ENCODE measurements at regions not wholly inside any gene's neighbourhood (a gene's known extent, or its start where the extent isn't known, plus 50 kb on each side); places are given as distances from the start of the nearest gene placed in this dataset.
"Not testable (repeated sequence)": the region's sequence is repeated elsewhere in the genome, so short reads cannot be mapped to it uniquely, and the experiment has no call there.

DNA sequence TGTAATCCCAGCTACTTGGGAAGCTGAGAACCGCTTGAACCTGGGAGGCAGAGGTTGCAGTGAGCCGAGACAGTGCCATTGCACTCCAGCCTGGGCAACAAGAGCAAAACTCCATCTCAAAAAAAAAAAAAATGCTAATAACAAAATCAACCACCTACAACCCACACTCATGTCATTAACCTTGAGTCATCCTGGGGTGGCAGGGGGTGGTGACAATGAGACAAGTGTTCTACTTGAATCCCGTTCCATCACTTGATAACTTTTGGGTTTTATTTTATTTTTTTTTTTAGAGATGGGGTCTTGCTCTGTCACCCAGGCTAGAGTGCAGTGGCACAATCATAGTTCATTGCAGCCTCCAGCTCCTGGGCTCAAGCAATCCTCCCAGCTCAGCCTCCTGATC, 80.0 kb upstream of the PARD3 start:
- not testable (repeated sequence) for H2BK120ac ChIP-seq (ENCODE audit: low read depth, low read length); H2BK15ac ChIP-seq (ENCODE audit: low read depth, poor library complexity, severe bottlenecking); H2AFZ ChIP-seq (ENCODE audit: low read depth, low read length); H3K4me2 ChIP-seq (ENCODE audit: low read length, poor library complexity, severe bottlenecking); H3K4me1 ChIP-seq (ENCODE audit: control insufficient read depth, insufficient read depth, low read depth, low read length); H3K4me3 ChIP-seq (ENCODE audit: insufficient read depth in 1 of 2, low read depth in 1 of 2, low read length in 2 of 2); DNase-seq; H3K27me3 ChIP-seq (ENCODE audit: control insufficient read depth in 1 of 2, insufficient read depth in 1 of 2, low read length in 2 of 2); H3K36me3 ChIP-seq (ENCODE audit: control insufficient read depth in 1 of 2, insufficient read depth in 2 of 2, low read depth in 1 of 2, low read length in 2 of 2); H2BK5ac ChIP-seq (ENCODE audit: low read depth, low read length, poor library complexity, severe bottlenecking); H3K14ac ChIP-seq (ENCODE audit: low read length in 2 of 2); H2BK12ac ChIP-seq (ENCODE audit: low read length in 2 of 2); H3K27ac ChIP-seq (ENCODE audit: low read length, poor library complexity, severe bottlenecking); H3K23ac ChIP-seq (ENCODE audit: low read length in 2 of 2); H4K8ac ChIP-seq (ENCODE audit: low read length); H4K91ac ChIP-seq (ENCODE audit: low read length); H3K79me1 ChIP-seq (replicated peaks; ENCODE audit: low read length, poor library complexity, severe bottlenecking); H3K9me3 ChIP-seq (ENCODE audit: control insufficient read depth, low read length); H2AK5ac ChIP-seq (ENCODE audit: low read length, severe bottlenecking); H3K9ac ChIP-seq (ENCODE audit: low read length); H3K4ac ChIP-seq (ENCODE audit: low read depth in 1 of 2, low read length in 2 of 2); H3K18ac ChIP-seq (ENCODE audit: low read depth in 1 of 2, low read length in 2 of 2)
- 95% methylated on average over 2 of the region's 3 CpGs for WGBS

DNA sequence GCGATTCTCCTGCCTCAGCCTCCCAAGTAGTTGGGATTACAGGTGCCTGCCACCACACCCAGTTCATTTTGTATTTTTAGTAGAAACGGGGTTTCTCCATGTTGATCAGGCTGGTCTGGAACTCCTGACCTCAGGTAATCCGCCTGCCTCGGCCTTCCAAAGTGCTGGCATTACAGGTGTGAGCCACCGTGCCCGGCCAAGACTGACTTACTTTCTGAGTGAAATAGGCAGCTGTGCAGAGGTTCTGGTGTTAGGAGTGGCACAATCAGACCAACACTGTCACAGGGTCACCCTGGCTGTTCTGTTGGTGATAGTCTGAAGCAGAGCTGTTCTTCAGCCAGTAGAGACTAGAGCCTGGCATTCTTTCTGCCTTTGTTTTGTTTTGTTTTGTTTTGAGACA, 77.4 kb upstream of the PARD3 start:
- not testable (repeated sequence) for H3K9ac ChIP-seq (ENCODE audit: low read length); H3K4ac ChIP-seq (ENCODE audit: low read depth in 1 of 2, low read length in 2 of 2); H3K9me3 ChIP-seq (ENCODE audit: control insufficient read depth, low read length); H2BK5ac ChIP-seq (ENCODE audit: low read depth, low read length, poor library complexity, severe bottlenecking); H3K27me3 ChIP-seq (ENCODE audit: control insufficient read depth in 1 of 2, insufficient read depth in 1 of 2, low read length in 2 of 2); DNase-seq; H4K8ac ChIP-seq (ENCODE audit: low read length); H3K36me3 ChIP-seq (ENCODE audit: control insufficient read depth in 1 of 2, insufficient read depth in 2 of 2, low read depth in 1 of 2, low read length in 2 of 2); H4K91ac ChIP-seq (ENCODE audit: low read length); H3K79me1 ChIP-seq (replicated peaks; ENCODE audit: low read length, poor library complexity, severe bottlenecking); H3K4me3 ChIP-seq (ENCODE audit: insufficient read depth in 1 of 2, low read depth in 1 of 2, low read length in 2 of 2); H3K14ac ChIP-seq (ENCODE audit: low read length in 2 of 2); H3K27ac ChIP-seq (ENCODE audit: low read length, poor library complexity, severe bottlenecking); H2AFZ ChIP-seq (ENCODE audit: low read depth, low read length); H3K4me1 ChIP-seq (ENCODE audit: control insufficient read depth, insufficient read depth, low read depth, low read length); H2BK15ac ChIP-seq (ENCODE audit: low read depth, poor library complexity, severe bottlenecking); H3K23ac ChIP-seq (ENCODE audit: low read length in 2 of 2); H2BK12ac ChIP-seq (ENCODE audit: low read length in 2 of 2); H2AK5ac ChIP-seq (ENCODE audit: low read length, severe bottlenecking); H3K4me2 ChIP-seq (ENCODE audit: low read length, poor library complexity, severe bottlenecking); H3K18ac ChIP-seq (ENCODE audit: low read depth in 1 of 2, low read length in 2 of 2); H2BK120ac ChIP-seq (ENCODE audit: low read depth, low read length)
- WGBS, result 99% methylated on average over 6 of the region's 6 CpGs

DNA sequence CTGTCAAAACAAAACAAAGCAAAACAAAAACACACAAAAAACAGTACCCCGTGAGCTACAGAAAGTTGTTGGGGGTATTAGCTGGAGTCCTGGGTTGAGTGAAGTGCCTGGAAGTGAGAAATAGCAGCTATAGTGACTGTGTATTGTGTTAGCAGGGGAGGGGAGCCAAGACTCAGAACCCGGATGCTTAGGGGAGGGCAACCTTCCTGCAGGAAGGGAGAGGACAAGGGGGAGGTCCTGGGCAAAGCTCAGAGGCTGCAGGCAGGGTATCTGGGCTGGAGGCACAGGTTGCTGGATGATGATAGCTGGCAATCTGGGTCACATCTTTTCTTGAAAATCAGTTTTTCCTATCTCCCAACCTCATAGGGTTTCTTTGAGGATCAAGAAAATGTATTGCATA, 75.8 kb upstream of the PARD3 start:
- no peak overlapping the region for H2AFZ ChIP-seq (ENCODE audit: low read depth, low read length)

DNA sequence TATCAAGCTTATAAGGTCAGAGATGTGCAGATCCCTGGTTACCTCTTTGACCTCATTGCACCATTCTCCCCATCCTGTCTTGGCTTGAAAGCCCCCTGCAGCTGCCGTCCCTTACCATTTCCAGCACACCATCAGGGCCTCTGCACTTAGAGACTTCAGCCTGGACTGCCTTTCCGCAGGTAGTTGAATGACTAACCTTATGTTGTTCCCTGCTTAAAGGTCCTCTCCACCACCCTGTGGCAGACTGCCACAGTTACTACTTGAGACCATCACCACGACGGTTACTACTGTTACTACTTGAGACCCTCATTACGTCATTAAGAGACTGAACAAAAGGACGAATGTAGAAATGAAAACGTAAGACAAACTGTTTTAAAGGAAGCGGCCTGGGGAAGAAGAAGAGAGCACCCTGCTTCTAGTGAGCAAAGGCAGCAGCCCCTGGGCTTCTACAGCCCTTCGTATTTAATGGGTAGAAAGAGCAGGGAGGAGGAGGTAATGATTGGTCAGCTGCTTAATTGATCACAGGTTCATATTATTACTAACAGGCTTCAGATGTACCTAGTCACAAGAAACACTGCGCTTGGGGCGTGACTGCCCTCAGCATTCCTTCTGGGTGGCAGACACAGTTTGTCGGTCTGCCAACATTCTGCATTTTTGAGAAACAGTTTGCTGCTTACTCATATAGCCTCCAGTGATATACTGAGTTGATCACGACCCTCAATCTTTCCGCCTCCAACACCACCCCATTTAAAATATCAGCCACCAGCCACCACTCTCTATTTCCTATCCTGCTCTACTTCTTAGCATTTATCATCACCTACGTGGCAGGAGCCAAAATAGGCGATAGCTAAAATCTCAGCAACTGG, 74.1 kb upstream of the PARD3 start:
- no peaks in the 10 kb centered on the region for H3K9me3 ChIP-seq (ENCODE audit: control insufficient read depth, low read length)
- H3K18ac ChIP-seq (ENCODE audit: low read depth in 1 of 2, low read length in 2 of 2), result no peak overlapping the region
- H3K36me3 ChIP-seq (ENCODE audit: control insufficient read depth in 1 of 2, insufficient read depth in 2 of 2, low read depth in 1 of 2, low read length in 2 of 2), result no peaks in the 10 kb centered on the region
- no peak overlapping the region for H3K23ac ChIP-seq (ENCODE audit: low read length in 2 of 2)
- H3K4ac ChIP-seq (ENCODE audit: low read depth in 1 of 2, low read length in 2 of 2), result no peak overlapping the region
- no peak overlapping the region for H2BK12ac ChIP-seq (ENCODE audit: low read length in 2 of 2)
- H3K4me1 ChIP-seq (ENCODE audit: control insufficient read depth, insufficient read depth, low read depth, low read length), result peaks cover 3% of the 10 kb centered on the region
- H3K9ac ChIP-seq (ENCODE audit: low read length), result no peak overlapping the region
- H2BK5ac ChIP-seq (ENCODE audit: low read depth, low read length, poor library complexity, severe bottlenecking), result no peak overlapping the region
- no peak overlapping the region for H2AK5ac ChIP-seq (ENCODE audit: low read length, severe bottlenecking)
- no peak overlapping the region for H2BK120ac ChIP-seq (ENCODE audit: low read depth, low read length)
- H2AFZ ChIP-seq (ENCODE audit: low read depth, low read length), result no peak overlapping the region
- H3K79me1 ChIP-seq (replicated peaks; ENCODE audit: low read length, poor library complexity, severe bottlenecking), result no peaks in the 10 kb centered on the region
- peaks cover 0 to 3% of the 10 kb centered on the region in 2 experiments for H3K27me3 ChIP-seq (ENCODE audit: control insufficient read depth in 1 of 2, insufficient read depth in 1 of 2, low read length in 2 of 2)
- no peak overlapping the region for H2BK15ac ChIP-seq (ENCODE audit: low read depth, poor library complexity, severe bottlenecking)
- H3K27ac ChIP-seq (ENCODE audit: low read length, poor library complexity, severe bottlenecking), result no peak overlapping the region
- no peak overlapping the region for H3K4me3 ChIP-seq (ENCODE audit: insufficient read depth in 1 of 2, low read depth in 1 of 2, low read length in 2 of 2)
- H4K8ac ChIP-seq (ENCODE audit: low read length), result no peak overlapping the region
- DNase-seq, result no peak
- H3K4me2 ChIP-seq (ENCODE audit: low read length, poor library complexity, severe bottlenecking), result no peak overlapping the region
- 88% methylated on average over 15 of the region's 16 CpGs for WGBS
- H3K14ac ChIP-seq (ENCODE audit: low read length in 2 of 2), result no peak overlapping the region
- no peak overlapping the region for H4K91ac ChIP-seq (ENCODE audit: low read length)

More for the DNA sequence above, 75.8 kb upstream of the PARD3 start:
- Histone ChIP-seq H3K79me1 (replicated peaks; ENCODE audit: low read length, poor library complexity, severe bottlenecking) (no peaks in the 10 kb centered on the region), H2BK15ac (ENCODE audit: low read depth, poor library complexity, severe bottlenecking) (no peak overlapping the region), H3K4me2 (ENCODE audit: low read length, poor library complexity, severe bottlenecking) (no peak overlapping the region), H3K9ac (ENCODE audit: low read length) (no peak overlapping the region), H3K9me3 (ENCODE audit: control insufficient read depth, low read length) (no peaks in the 10 kb centered on the region), H3K36me3 (ENCODE audit: control insufficient read depth in 1 of 2, insufficient read depth in 2 of 2, low read depth in 1 of 2, low read length in 2 of 2) (no peaks in the 10 kb centered on the region), H3K27ac (ENCODE audit: low read length, poor library complexity, severe bottlenecking) (no peak overlapping the region), H3K4me3 (ENCODE audit: insufficient read depth in 1 of 2, low read depth in 1 of 2, low read length in 2 of 2) (no peak overlapping the region), H2AK5ac (ENCODE audit: low read length, severe bottlenecking) (no peak overlapping the region), H3K4ac (ENCODE audit: low read depth in 1 of 2, low read length in 2 of 2) (no peak overlapping the region), H2BK5ac (ENCODE audit: low read depth, low read length, poor library complexity, severe bottlenecking) (no peak overlapping the region), H4K91ac (ENCODE audit: low read length) (no peak overlapping the region), H3K23ac (ENCODE audit: low read length in 2 of 2) (no peak overlapping the region), H4K8ac (ENCODE audit: low read length) (no peak overlapping the region), H3K14ac (ENCODE audit: low read length in 2 of 2) (no peak overlapping the region), H3K18ac (ENCODE audit: low read depth in 1 of 2, low read length in 2 of 2) (no peak overlapping the region), H2BK12ac (ENCODE audit: low read length in 2 of 2) (no peak overlapping the region), H3K4me1 (ENCODE audit: control insufficient read depth, insufficient read depth, low read depth, low read length) (peaks cover 2% of the 10 kb centered on the region), H2BK120ac (ENCODE audit: low read depth, low read length) (no peak overlapping the region), H3K27me3 (ENCODE audit: control insufficient read depth in 1 of 2, insufficient read depth in 1 of 2, low read length in 2 of 2) (peaks cover 0 to 3% of the 10 kb centered on the region in 2 experiments)
- DNase-seq, result no peak
- WGBS, result 36% methylated on average over 2 of the region's 2 CpGs
